Aorta (tissue), 5 donors: ENCODE measurements at regions not wholly inside any gene's neighbourhood (a gene's known extent, or its start where the extent isn't known, plus 50 kb on each side); places are given as distances from the start of the nearest gene placed in this dataset.

Experiments
- ATAC-seq: fragments of 200-7000 bp; cut with Tn5 transposase; one replicate; pipeline ENCODE4 v1.9.1; 2022; ENCODE audit warnings: moderate library complexity; ENCODE audit not compliant: low FRiP score
- DNase-seq, 2 donors: peaks; one replicate each; pipeline ENCODE4 v3.0.0-alpha.2; 2020
- H3K27ac ChIP-seq, 2 donors: one replicate each; pipeline ENCODE4 v1.5.1; 2013; ENCODE audit warnings: low read length in 2 of 2, mild to moderate bottlenecking in 2 of 2, moderate library complexity in 2 of 2, control low read depth in 1 of 2, inconsistent platforms in 1 of 2, low read depth in 1 of 2
- H3K27me3 ChIP-seq, 2 donors: one replicate each; pipeline ENCODE4 v1.6.1; 2013; ENCODE audit warnings: control low read depth in 1 of 2, low read length in 1 of 2, mild to moderate bottlenecking in 1 of 2, moderate library complexity in 1 of 2; ENCODE audit not compliant: insufficient read depth in 2 of 2, control insufficient read depth in 1 of 2
- H3K36me3 ChIP-seq, 2 donors: one replicate each; pipeline ENCODE4 v1.6.1; 2013; ENCODE audit warnings: control low read depth in 1 of 2, low read length in 1 of 2, mild to moderate bottlenecking in 1 of 2; ENCODE audit not compliant: insufficient read depth in 2 of 2, control insufficient read depth in 1 of 2
- H3K4me1 ChIP-seq, 2 donors: one replicate each; pipeline ENCODE4 v1.6.1; 2013; ENCODE audit warnings: low read length in 2 of 2, control low read depth in 1 of 2, mild to moderate bottlenecking in 1 of 2, moderate library complexity in 1 of 2; ENCODE audit not compliant: insufficient read depth in 2 of 2, control insufficient read depth in 1 of 2
- H3K4me3 ChIP-seq, 2 donors: one replicate each; pipeline ENCODE4 v1.5.1; 2013; ENCODE audit warnings: low read length in 2 of 2, control low read depth in 1 of 2, mild to moderate bottlenecking in 1 of 2
- H3K9me3 ChIP-seq: one replicate; pipeline ENCODE4 v1.6.1; 2013; ENCODE audit warnings: mild to moderate bottlenecking, low read length; ENCODE audit not compliant: control insufficient read depth
- WGBS, 2 donors: extraction: QIAGEN DNeasy Blood & Tissue Kit; methylation state at CpG; one replicate each; pipeline ENCODE4 v1.1.7; 2013; 5-methylcytosine and 5-hydroxymethylcytosine counted together
- intact Hi-C, 2 donors: fragments of 100-400 bp; cut with DNase I; formaldehyde crosslinking; loops; one replicate each; pipeline versions ENCODE4 v1.14.2 to v1.15.0; 2022
- donor health status: healthy with polysubstance abuse.
- donor health status: Bipolar disorder and iron deficiency.
- donor health status: DM: no; HTN: no; CAD: no.
- donor health status: DM: no; HTN: no; CAD: no.
- donor health status: DM: yes; HTN: yes; CAD: no.

DNA sequence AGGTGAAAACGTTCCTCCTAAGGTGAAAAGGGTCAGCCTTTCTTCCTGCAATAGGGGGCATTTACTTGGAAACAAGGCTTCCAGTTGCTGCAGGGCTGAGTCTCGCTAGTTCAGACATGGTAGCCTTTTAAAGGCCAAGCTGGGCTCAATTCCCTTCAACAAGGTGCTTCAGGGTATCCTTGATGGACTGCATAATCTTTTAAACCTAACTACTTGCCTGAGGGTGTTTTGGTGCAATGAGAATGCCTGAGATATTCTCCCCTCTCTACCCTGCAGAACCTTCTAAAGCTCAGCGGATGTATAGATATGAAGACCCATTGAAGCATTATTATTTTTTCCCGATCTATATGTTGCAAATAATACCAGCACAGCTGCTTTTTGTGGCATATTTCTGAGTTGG is 416.1 kb downstream of the QKI start:
- Histone ChIP-seq H3K4me1 (no peaks in the 10 kb centered on the region), H3K27me3 (peaks cover 0 to 8% of the 10 kb centered on the region in 2 donors), H3K4me3 (no peak overlapping the region), H3K36me3 (no peaks in the 10 kb centered on the region), H3K9me3 (peaks cover 3% of the 10 kb centered on the region), H3K27ac (no peak overlapping the region)
- ATAC-seq (no peak), DNase-seq (no peak)
- intact Hi-C loops, result no loop called here
- 81 to 86% methylated on average over 4 of the region's 4 CpGs for WGBS, 2 donors

DNA sequence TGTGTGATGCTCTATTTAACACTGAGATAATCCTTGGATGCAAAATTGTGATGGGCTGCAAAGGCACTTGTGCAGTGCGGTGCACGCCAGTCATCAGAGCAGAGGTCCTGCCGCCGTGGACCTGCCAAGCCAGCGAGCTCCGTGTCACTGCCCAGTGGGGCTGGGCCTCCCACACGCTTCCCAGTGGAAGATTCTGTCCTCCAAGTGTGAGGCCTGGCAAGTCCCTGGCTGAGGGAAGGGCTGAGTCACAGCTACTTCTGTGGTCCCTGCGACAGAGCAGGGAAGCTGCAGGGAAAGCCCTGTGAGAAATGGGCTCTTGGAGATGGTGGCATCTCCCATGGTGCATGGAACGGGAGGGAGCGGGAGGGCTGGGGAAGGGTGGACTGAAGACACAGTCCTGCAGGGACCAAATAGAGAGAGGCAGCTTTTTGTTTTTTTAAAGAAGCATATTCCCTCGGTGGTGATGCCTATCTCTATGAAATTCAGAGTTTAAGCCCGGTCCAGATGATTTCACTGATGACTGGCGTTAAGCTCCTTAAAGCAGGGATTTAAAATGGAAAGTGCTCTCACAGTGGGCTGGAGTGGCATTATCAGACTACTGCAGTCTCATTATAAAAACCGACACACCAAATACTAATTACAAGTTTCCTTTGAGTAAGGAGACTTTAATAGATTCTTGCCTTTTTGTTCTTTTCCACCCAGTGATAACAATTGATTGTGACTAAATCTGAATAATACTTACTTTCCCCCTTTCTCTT is 413.7 kb downstream of the QKI start:
- peak in 1 of 2 donors; percentile 81 for DNase-seq
- H3K4me3 ChIP-seq, result no peak overlapping the region
- WGBS, 2 donors, result 64% methylated on average over 14 of the region's 14 CpGs
- peak; percentile 45 for ATAC-seq
- H3K27ac ChIP-seq, result no peak overlapping the region
- H3K36me3 ChIP-seq, result no peaks in the 10 kb centered on the region
- H3K27me3 ChIP-seq, result peaks cover 0 to 5% of the 10 kb centered on the region in 2 donors
- intact Hi-C loops, result no loop called here
- peaks cover 5% of the 10 kb centered on the region for H3K9me3 ChIP-seq
- no peaks in the 10 kb centered on the region for H3K4me1 ChIP-seq

DNA sequence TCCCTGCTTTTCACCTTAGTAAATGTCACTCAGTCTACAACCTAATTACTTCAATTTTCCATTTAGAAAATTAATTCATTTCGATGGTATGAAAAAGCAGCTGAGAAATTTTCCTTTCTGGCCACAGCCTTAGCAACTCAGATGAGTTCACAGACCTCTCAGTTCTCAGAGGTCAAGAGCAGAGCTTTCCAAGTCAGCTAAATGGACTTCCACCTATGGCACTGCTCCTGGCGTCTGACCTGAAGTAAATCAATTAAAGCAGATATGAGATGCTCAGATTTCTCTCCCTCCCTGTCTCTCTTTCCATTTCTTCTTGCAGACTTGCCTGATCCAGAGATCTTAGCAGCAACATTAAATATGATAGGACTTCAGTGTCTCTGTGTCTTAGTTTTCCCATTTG is 412.6 kb downstream of the QKI start:
- H3K27me3 ChIP-seq, result no peaks in the 10 kb centered on the region
- no peaks in the 10 kb centered on the region for H3K36me3 ChIP-seq
- DNase-seq, result no peak
- peaks cover 5% of the 10 kb centered on the region for H3K9me3 ChIP-seq
- WGBS, 2 donors, result 53 to 63% methylated on average over 2 of the region's 2 CpGs
- H3K4me3 ChIP-seq, result no peak overlapping the region
- ATAC-seq, result no peak
- intact Hi-C loops, result no loop called here
- H3K27ac ChIP-seq, result no peak overlapping the region
- H3K4me1 ChIP-seq, result no peaks in the 10 kb centered on the region

DNA sequence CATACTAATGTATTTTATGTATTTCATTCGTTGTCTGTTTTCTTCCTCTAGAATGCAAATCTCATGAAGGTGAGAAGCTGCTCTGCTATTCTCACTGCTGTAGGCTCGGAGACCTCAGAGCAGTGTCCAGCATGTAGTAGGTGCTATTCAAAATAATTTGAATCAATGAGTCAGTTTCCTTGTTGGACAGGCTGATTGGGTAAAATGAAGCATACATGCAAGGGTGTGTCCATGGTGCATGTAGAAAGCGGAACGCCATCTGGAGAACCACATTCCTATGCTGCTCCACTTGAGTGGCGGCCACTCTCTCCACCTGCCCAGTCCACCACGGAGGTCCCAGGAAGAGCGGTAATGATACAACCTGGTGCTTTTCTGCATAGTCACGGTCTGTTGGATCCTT is 412.1 kb downstream of the QKI start:
- Histone ChIP-seq H3K27ac (no peak overlapping the region), H3K36me3 (no peaks in the 10 kb centered on the region), H3K4me3 (no peak overlapping the region), H3K4me1 (no peaks in the 10 kb centered on the region), H3K27me3 (no peaks in the 10 kb centered on the region), H3K9me3 (peaks cover 5% of the 10 kb centered on the region)
- no peak for ATAC-seq
- intact Hi-C loops, result no loop called here
- no peak for DNase-seq
- WGBS, 2 donors, result 89 to 90% methylated on average over 8 of the region's 8 CpGs

DNA sequence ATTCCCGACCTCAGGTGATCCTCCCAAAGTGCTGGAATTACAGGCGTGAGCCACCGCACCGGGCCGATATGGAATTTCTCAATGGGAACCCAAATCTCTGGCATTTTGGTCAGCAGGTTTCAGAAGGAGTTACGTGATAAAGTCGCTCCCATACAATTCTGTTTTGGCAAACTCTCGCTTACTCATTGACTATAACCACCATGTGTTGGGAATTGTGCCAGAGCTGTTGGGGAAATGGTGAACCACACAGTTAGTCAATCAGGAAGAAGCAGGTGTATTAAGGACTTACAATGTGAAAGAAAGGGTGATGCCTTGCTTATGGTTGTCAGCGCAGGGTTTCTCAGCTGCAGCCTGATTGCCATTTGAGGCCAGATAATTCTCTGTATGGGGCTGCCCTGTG is 410.5 kb downstream of the QKI start:
- intact Hi-C loops, result no loop called here
- H3K36me3 ChIP-seq, result no peaks in the 10 kb centered on the region
- no peak overlapping the region for H3K27ac ChIP-seq
- H3K9me3 ChIP-seq, result peaks cover 2% of the 10 kb centered on the region
- H3K4me1 ChIP-seq, result no peaks in the 10 kb centered on the region
- DNase-seq, result no peak
- no peaks in the 10 kb centered on the region for H3K27me3 ChIP-seq
- 91% methylated on average over 9 of the region's 9 CpGs for WGBS, 2 donors
- ATAC-seq, result no peak
- H3K4me3 ChIP-seq, result no peak overlapping the region

DNA sequence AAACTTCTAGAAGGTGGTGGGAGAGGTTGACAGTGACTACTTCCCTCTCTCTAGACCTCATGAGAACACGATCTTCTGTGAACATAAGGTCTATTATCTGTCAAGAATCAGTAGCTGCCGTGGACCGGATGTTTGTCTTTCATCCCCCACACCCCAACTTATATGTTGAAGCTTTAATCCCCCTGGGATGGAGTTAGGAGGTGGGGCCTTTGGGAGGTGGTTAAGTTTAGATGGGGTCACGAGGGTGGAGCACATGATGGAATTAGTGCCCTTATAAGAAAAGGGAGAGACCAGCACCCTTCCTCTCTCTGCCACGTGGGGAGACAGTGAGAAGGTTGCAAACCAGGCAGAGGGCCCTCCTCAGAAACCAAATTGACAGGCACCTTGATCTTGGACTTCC is 409.1 kb downstream of the QKI start:
- intact Hi-C loops, result no loop called here

DNA sequence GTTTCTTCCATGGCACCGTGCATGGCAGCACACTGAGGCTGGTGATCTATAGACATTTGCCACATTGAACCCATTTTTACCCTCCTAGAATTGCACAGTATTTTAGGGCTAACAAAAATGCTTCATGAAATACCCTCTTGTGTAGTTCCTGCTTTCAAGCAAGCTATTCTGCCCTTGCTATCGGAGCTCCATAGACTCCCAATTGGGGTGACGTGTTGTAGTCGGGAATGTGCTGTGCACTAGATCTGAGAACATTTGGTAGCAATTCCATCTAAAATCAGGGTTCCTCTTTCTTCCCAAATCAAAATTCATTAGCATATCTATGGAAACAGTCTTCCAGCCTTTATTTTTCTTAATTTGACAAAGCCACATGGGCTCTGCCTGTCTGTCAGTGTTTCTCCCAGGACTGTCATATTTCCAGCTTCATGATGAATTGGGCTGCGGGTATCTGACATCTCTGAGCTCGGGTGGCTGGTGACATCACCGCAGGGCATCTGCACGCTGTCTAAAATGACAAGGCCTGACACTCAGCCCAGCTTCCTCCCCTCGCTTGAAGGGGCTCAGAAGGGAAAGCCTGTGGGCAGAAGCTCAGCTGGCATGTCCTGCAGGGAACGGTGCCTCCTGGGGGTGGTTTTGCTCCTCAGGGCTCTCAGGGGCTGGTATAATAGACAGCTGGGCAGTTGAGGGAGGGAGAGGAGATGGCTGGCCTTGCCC is 406.4 kb downstream of the QKI start:
- no peak for ATAC-seq
- 55 to 60% methylated on average over 10 of the region's 10 CpGs for WGBS, 2 donors
- intact Hi-C loops, result no loop called here

More for the DNA sequence above, 409.1 kb downstream of the QKI start:
- H3K36me3 ChIP-seq, result no peaks in the 10 kb centered on the region
- ATAC-seq (no peak), DNase-seq (no peak)
- peaks cover 2% of the 10 kb centered on the region for H3K9me3 ChIP-seq
- no peak overlapping the region for H3K4me3 ChIP-seq
- 69 to 77% methylated on average over 5 of the region's 5 CpGs for WGBS, 2 donors
- H3K4me1 ChIP-seq, result no peaks in the 10 kb centered on the region
- no peaks in the 10 kb centered on the region for H3K27me3 ChIP-seq
- H3K27ac ChIP-seq, result no peak overlapping the region

DNA sequence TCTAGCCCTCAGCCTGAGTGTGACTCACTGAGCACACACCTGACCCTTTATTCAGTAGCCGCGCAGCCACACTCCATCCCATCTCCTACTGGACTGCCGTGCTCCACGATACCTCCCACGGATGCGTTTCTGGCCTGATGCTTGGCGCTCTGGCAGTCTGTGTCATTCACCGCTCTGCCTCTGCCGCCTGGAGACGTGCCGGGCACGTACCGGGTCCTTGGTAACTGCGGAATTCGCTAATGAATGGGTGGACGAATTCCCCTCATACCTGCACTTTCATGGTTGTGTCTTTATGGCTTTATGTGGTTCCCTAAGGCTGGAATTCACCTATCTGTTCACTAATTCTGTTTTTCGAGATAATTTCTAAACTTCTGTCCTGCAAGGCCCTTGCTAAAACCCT is 405.7 kb downstream of the QKI start:
- H3K36me3 ChIP-seq, result no peaks in the 10 kb centered on the region
- WGBS, 2 donors, result 93 to 94% methylated on average over 17 of the region's 17 CpGs
- no peaks in the 10 kb centered on the region for H3K27me3 ChIP-seq

More for the DNA sequence above, 406.4 kb downstream of the QKI start:
- no peak for DNase-seq
- H3K4me1 ChIP-seq, result no peaks in the 10 kb centered on the region
- no peak overlapping the region for H3K4me3 ChIP-seq
- peaks cover 2% of the 10 kb centered on the region for H3K9me3 ChIP-seq
- no peaks in the 10 kb centered on the region for H3K27me3 ChIP-seq
- H3K27ac ChIP-seq, result no peak overlapping the region
- no peaks in the 10 kb centered on the region for H3K36me3 ChIP-seq

DNA sequence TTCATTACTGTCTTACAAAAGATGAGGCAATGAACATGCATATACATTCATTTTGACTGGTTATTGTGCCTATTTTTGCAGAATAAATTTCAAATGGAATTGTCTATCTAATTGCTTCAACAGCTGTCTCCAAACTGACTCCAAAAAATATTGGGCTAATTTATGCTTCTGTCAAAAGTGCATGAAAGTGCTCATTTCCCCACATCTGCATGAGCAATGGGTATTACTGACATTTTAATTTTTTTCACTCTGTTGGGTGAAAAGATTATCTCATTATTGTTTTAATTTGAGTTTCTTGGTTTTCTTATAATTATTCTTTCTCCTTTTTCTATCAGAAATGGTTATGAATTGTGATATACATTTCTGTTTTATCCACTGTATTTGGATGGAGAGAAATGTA is 404.2 kb downstream of the QKI start:
- peaks cover 0 to 1% of the 10 kb centered on the region in 2 donors for H3K27me3 ChIP-seq
- peaks cover 2% of the 10 kb centered on the region for H3K9me3 ChIP-seq
- intact Hi-C loops, result no loop called here
- no peaks in the 10 kb centered on the region for H3K4me1 ChIP-seq
- no peak for DNase-seq
- H3K4me3 ChIP-seq, result no peak overlapping the region
- H3K36me3 ChIP-seq, result no peaks in the 10 kb centered on the region
- ATAC-seq, result no peak
- H3K27ac ChIP-seq, result no peak overlapping the region

More for the DNA sequence above, 405.7 kb downstream of the QKI start:
- no peak for ATAC-seq
- Histone ChIP-seq H3K27ac (no peak overlapping the region), H3K4me1 (no peaks in the 10 kb centered on the region), H3K4me3 (no peak overlapping the region), H3K9me3 (peaks cover 2% of the 10 kb centered on the region)
- no peak for DNase-seq
- intact Hi-C loops, result no loop called here
